H9 (cell line): ENCODE measurements at regions not wholly inside any gene's neighbourhood (a gene's known extent, or its start where the extent isn't known, plus 50 kb on each side); places are given as distances from the start of the nearest gene placed in this dataset.

Experiments used
- DNase-seq: peaks from one replicate; pipeline ENCODE4 v3.0.0-alpha.2; 2017
- H2AFZ ChIP-seq: one replicate; pipeline ENCODE4 v1.6.1; 2013; ENCODE audit warnings: mild to moderate bottlenecking, low read length, control low read depth, moderate library complexity
- H2AK5ac ChIP-seq: 2 replicates; pipeline ENCODE4 v1.6.1; 2013; ENCODE audit warnings: low read length, control low read depth, mixed read lengths; ENCODE audit not compliant: insufficient read length
- H2BK120ac ChIP-seq: one replicate; pipeline ENCODE4 v1.6.1; 2013; ENCODE audit warnings: low read depth, mild to moderate bottlenecking, low read length, control low read depth, inconsistent platforms; ENCODE audit not compliant: poor library complexity, severe bottlenecking
- H2BK12ac ChIP-seq: 2 replicates; pipeline ENCODE4 v1.6.1; 2013; ENCODE audit warnings: low read length, control low read depth, mixed read lengths, low read depth; ENCODE audit not compliant: insufficient read length
- H2BK15ac ChIP-seq: 2 replicates; pipeline ENCODE4 v1.6.1; 2013; ENCODE audit warnings: low read depth, low read length, control low read depth
- H2BK20ac ChIP-seq: one replicate; pipeline ENCODE4 v1.6.1; 2013; ENCODE audit warnings: low read depth, mild to moderate bottlenecking, low read length, control low read depth, inconsistent platforms; ENCODE audit not compliant: poor library complexity, severe bottlenecking
- H2BK5ac ChIP-seq: 2 replicates; pipeline ENCODE4 v1.6.1; 2013; ENCODE audit warnings: low read length, control low read depth, mixed read lengths; ENCODE audit not compliant: insufficient read length
- H3K14ac ChIP-seq: 2 replicates; pipeline ENCODE4 v1.6.1; 2013; ENCODE audit warnings: low read length, control low read depth; ENCODE audit not compliant: insufficient read depth
- H3K18ac ChIP-seq: 2 replicates; pipeline ENCODE4 v1.6.1; 2013; ENCODE audit warnings: low read depth, mild to moderate bottlenecking, mixed read lengths, low read length, control low read depth; ENCODE audit not compliant: insufficient read length
- H3K23ac ChIP-seq: 2 replicates; pipeline ENCODE4 v1.6.1; 2013; ENCODE audit warnings: low read length, control low read depth, mixed read lengths, low read depth; ENCODE audit not compliant: insufficient read length
- H3K23me2 ChIP-seq: 2 replicates; pipeline ENCODE4 v1.6.1; 2013; ENCODE audit warnings: low read depth, mild to moderate bottlenecking, mixed read lengths, low read length, control low read depth; ENCODE audit not compliant: insufficient read length, poor library complexity, severe bottlenecking
- H3K27ac ChIP-seq: 2 replicates; pipeline ENCODE4 v1.5.1; 2013; ENCODE audit warnings: low read length, control low read depth, mixed read lengths, low read depth; ENCODE audit not compliant: insufficient read length
- H3K27me3 ChIP-seq: 2 replicates; pipeline ENCODE4 v1.6.1; 2013; ENCODE audit warnings: low read length, control low read depth, inconsistent platforms; ENCODE audit not compliant: insufficient read depth
- H3K4ac ChIP-seq: 2 replicates; pipeline ENCODE4 v1.6.1; 2013; ENCODE audit warnings: low read depth, mild to moderate bottlenecking, control low read depth, inconsistent platforms, low read length, moderate library complexity
- H3K4me1 ChIP-seq: 2 replicates; pipeline ENCODE4 v1.6.1; 2013; ENCODE audit warnings: low read length, control low read depth, inconsistent platforms; ENCODE audit not compliant: insufficient read depth
- H3K4me2 ChIP-seq: 2 replicates; pipeline ENCODE4 v1.6.1; 2013; ENCODE audit warnings: low read length, control low read depth, mixed read lengths; ENCODE audit not compliant: insufficient read length, insufficient read depth
- H3K56ac ChIP-seq: 2 replicates; pipeline ENCODE4 v1.6.1; 2013; ENCODE audit warnings: low read depth, mild to moderate bottlenecking, mixed read lengths, low read length, control low read depth; ENCODE audit not compliant: insufficient read length
- H3K79me1 ChIP-seq: 2 replicates; pipeline ENCODE4 v1.6.1; 2013; ENCODE audit warnings: low read depth, mild to moderate bottlenecking, moderate library complexity, low read length, control low read depth, inconsistent platforms; ENCODE audit not compliant: insufficient read depth, poor library complexity, severe bottlenecking
- H3K79me2 ChIP-seq: 2 replicates; pipeline ENCODE4 v1.6.1; 2013; ENCODE audit warnings: low read length, control low read depth, inconsistent platforms; ENCODE audit not compliant: insufficient read depth
- H3K9ac ChIP-seq: 2 replicates; pipeline ENCODE4 v1.6.1; 2013; ENCODE audit warnings: low read length, control low read depth, mixed read lengths; ENCODE audit not compliant: insufficient read length; ENCODE audit errors: extremely low read depth
- H3K9me3 ChIP-seq: one replicate; pipeline ENCODE4 v1.6.1; 2013; ENCODE audit warnings: low read depth, low read length, inconsistent platforms; ENCODE audit not compliant: control insufficient read depth
- H3T11ph ChIP-seq: one replicate; pipeline ENCODE4 v1.6.1; 2013; ENCODE audit warnings: mild to moderate bottlenecking, low read length, control low read depth, inconsistent platforms
- H4K20me1 ChIP-seq: one replicate; pipeline ENCODE4 v1.6.1; 2013; ENCODE audit not compliant: control insufficient read depth, insufficient read length, insufficient read depth
- H4K5ac ChIP-seq: 2 replicates; pipeline ENCODE4 v1.6.1; 2013; ENCODE audit warnings: low read depth, mild to moderate bottlenecking, mixed read lengths, low read length, control low read depth; ENCODE audit not compliant: insufficient read length
- H4K8ac ChIP-seq: replicated peaks from 2 replicates; pipeline ENCODE4 v1.6.1; 2013; ENCODE audit warnings: low read length, control low read depth, mixed read lengths, low read depth; ENCODE audit not compliant: insufficient read length
- H4K91ac ChIP-seq: 2 replicates; pipeline ENCODE4 v1.6.1; 2013; ENCODE audit warnings: low read depth, mild to moderate bottlenecking, moderate library complexity, mixed read lengths, low read length, control low read depth; ENCODE audit not compliant: insufficient read length
- H3K27ac Mint-ChIP-seq, 3 experiments: 2 replicates in 2 of 3; 3 replicates in 1 of 3; pipeline ENCODE4 v1.8.0; 2020 to 2021; ENCODE audit warnings: mixed read lengths in 3 of 3, mild to moderate bottlenecking in 1 of 3, moderate library complexity in 1 of 3
- H3K27me3 Mint-ChIP-seq: 2 replicates; pipeline ENCODE4 v1.8.0; 2021; ENCODE audit warnings: low read depth, mild to moderate bottlenecking, moderate library complexity, mixed read lengths
- H3K36me3 Mint-ChIP-seq, 3 experiments: 2 replicates in 2 of 3; 3 replicates in 1 of 3; pipeline ENCODE4 v1.8.0; 2020 to 2021; ENCODE audit warnings: low read depth in 3 of 3, mixed read lengths in 3 of 3; ENCODE audit not compliant: insufficient read depth in 1 of 3
- H3K4me1 Mint-ChIP-seq, 2 experiments: 2 replicates each; pipeline ENCODE4 v1.8.0; 2020; ENCODE audit warnings: mixed read lengths in 2 of 2
- H3K4me3 Mint-ChIP-seq, 2 experiments: 2 replicates in 1 of 2; 3 replicates in 1 of 2; pipeline ENCODE4 v1.8.0; 2020 to 2021; ENCODE audit warnings: mild to moderate bottlenecking in 2 of 2, mixed read lengths in 2 of 2, moderate library complexity in 1 of 2
- H3K9me3 Mint-ChIP-seq, 2 experiments: 2 replicates in 1 of 2; 3 replicates in 1 of 2; pipeline ENCODE4 v1.8.0; 2020; ENCODE audit warnings: mild to moderate bottlenecking in 2 of 2, mixed read lengths in 2 of 2, moderate library complexity in 1 of 2
- CTCF ChIP-seq: fragments of 200-600 bp; sonication (generic); conservative IDR thresholded peaks from 3 replicates; pipeline ENCODE4 v1.8.0; 2021; ENCODE audit warnings: antibody characterized with exemption, mild to moderate bottlenecking
- WGBS: extraction: QIAGEN DNeasy Blood & Tissue Kit; methylation state at CpG from one replicate; pipeline ENCODE4 v1.1.7; 2013; ENCODE audit warnings: missing lambda C conversion rate, low lambda C conversion rate, mixed read lengths; ENCODE audit not compliant: insufficient read length; ENCODE audit errors: extremely low coverage; 5-methylcytosine and 5-hydroxymethylcytosine counted together

- peaks cover 88% of the 10 kb centered on the region for H3K27me3 Mint-ChIP-seq
- Histone ChIP-seq H3K9me3 (no peaks in the 10 kb centered on the region), H3K4ac (no peak overlapping the region), H2BK12ac (no peak overlapping the region), H3K23me2 (no peaks in the 10 kb centered on the region), H3K23ac (no peak overlapping the region), H4K91ac (no peak overlapping the region), H4K5ac (no peak overlapping the region), H2BK5ac (no peak overlapping the region), H4K8ac (no peak overlapping the region), H3T11ph (no peak overlapping the region), H2AFZ (no peak overlapping the region), H3K9ac (no peak overlapping the region), H3K4me2 (no peak overlapping the region), H2AK5ac (no peak overlapping the region), H4K20me1 (no peaks in the 10 kb centered on the region), H3K79me1 (no peaks in the 10 kb centered on the region), H3K27me3 (peaks cover 11% of the 10 kb centered on the region; the same call in 1 of the 2 replicates), H3K14ac (no peak overlapping the region), H2BK20ac (no peak overlapping the region), H3K18ac (no peak overlapping the region), H3K4me1 (no peaks in the 10 kb centered on the region), H2BK15ac (no peak overlapping the region), H2BK120ac (no peak overlapping the region), H3K27ac (no peak overlapping the region), H3K56ac (no peak overlapping the region), H3K79me2 (no peaks in the 10 kb centered on the region)
- H3K4me1 Mint-ChIP-seq = no peaks in the 10 kb centered on the region
- no CpG with 5 or more reads among the region's 5 CpGs for WGBS
- H3K4me3 Mint-ChIP-seq = no peak overlapping the region
- no peak for DNase-seq
- no peaks in the 10 kb centered on the region for H3K9me3 Mint-ChIP-seq
- no peak for TF ChIP-seq CTCF
- no peaks in the 10 kb centered on the region for H3K36me3 Mint-ChIP-seq
- H3K27ac Mint-ChIP-seq = no peak overlapping the region
Measured at GRCh38 chr2:176514276-176514675, 245.0 kb downstream of the MTX2 start.
